ENCODE measurements at regions not wholly inside any gene's neighbourhood (a gene's known extent, or its start where the extent isn't known, plus 50 kb on each side); places are given as distances from the start of the nearest gene placed in this dataset.

DNA sequence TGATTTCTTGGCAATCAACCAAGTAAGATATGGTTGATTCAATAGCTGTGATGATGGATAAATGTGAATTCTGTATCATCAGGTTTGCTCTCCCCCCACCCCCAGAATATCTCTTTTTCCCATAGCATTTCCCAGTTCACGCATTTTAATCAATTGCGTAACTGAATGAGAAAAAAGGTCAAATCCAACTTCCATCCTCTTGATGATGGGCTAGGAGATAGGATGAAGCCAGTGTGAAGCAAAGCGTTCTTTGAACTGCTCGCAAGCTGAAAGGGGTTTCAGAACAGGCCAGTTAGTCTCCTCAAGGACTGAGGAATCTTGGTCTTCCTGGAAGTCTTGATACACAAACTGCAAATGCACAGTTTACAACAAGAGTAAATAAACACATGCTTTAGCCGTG is 94.5 kb upstream of the ARMC3 start:
- TF ChIP-seq CTCF (IDR thresholded peaks at IDR 0.05) (no peak), POLR2A (IDR thresholded peaks at IDR 0.05) (no peak)
